ENCODE measurements at regions not wholly inside any gene's neighbourhood (a gene's known extent, or its start where the extent isn't known, plus 50 kb on each side); places are given as distances from the start of the nearest gene placed in this dataset.

DNA sequence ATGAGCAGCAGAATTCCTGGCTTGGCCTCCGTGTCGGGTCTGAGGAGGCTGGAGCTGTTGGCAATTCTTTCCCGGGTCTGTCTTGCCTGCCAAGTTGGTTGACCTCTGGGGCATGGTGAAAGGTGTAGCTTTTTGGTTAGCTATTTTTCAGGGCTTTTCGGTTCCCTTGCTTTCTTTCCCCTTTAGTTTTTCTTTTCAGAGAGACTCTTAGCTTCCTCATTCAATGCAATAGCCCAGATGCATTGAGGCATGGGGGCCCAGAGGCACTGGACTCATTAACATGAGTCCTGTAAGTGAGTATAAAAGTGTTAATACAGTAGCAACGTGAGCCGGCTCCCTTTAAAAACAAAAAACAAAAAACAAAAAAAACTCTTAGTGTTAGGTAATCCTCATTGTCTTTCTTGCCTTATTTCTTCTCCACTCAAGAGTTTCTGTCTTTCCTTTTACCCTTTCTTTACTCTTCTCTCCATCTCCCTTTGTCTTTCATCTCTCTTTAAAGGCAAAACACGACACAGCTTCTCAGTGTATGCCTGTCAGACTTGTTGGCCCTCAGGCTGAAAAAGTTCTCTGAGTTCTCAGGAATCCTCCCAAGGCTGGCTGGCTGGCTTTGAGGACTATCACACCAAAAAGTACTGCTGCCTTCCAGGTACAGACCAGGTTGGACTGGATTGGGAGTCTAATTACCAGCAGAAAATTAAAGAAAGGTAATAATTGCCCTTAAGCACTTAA, 289.9 kb upstream of the TUT7 start:
- TF ChIP-seq, protein P1, sequence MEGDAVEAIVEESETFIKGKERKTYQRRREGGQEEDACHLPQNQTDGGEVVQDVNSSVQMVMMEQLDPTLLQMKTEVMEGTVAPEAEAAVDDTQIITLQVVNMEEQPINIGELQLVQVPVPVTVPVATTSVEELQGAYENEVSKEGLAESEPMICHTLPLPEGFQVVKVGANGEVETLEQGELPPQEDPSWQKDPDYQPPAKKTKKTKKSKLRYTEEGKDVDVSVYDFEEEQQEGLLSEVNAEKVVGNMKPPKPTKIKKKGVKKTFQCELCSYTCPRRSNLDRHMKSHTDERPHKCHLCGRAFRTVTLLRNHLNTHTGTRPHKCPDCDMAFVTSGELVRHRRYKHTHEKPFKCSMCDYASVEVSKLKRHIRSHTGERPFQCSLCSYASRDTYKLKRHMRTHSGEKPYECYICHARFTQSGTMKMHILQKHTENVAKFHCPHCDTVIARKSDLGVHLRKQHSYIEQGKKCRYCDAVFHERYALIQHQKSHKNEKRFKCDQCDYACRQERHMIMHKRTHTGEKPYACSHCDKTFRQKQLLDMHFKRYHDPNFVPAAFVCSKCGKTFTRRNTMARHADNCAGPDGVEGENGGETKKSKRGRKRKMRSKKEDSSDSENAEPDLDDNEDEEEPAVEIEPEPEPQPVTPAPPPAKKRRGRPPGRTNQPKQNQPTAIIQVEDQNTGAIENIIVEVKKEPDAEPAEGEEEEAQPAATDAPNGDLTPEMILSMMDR (IDR thresholded peaks at IDR 0.05; ENCODE audit: low read depth, low read length, poor library complexity, severe bottlenecking), result no peak
- TF ChIP-seq EZH2phosphoT487 (IDR thresholded peaks at IDR 0.05; ENCODE audit: borderline replicate concordance, low read length), result no peak
- H3K27ac ChIP-seq (ENCODE audit: low read depth, low read length), result no peak overlapping the region

GRCh38 chr9:86642721-86643120, 288.5 kb upstream of the TUT7 start:
- Histone ChIP-seq H3F3A (ENCODE audit: control insufficient read depth, insufficient read depth) (no peaks in the 10 kb centered on the region), H3K4me2 (ENCODE audit: low read length) (no peak overlapping the region), H3K79me2 (ENCODE audit: control insufficient read depth, low read length) (no peaks in the 10 kb centered on the region), H3K27ac (ENCODE audit: low read depth, low read length) (no peak overlapping the region), H3K4me1 (ENCODE audit: control insufficient read depth, low read length) (no peaks in the 10 kb centered on the region), H3K4me3 (ENCODE audit: low read length) (no peak overlapping the region), H4K20me1 (ENCODE audit: control insufficient read depth, insufficient read depth, low read depth, low read length) (no peaks in the 10 kb centered on the region), H3K36me3 (ENCODE audit: control insufficient read depth, low read length) (no peaks in the 10 kb centered on the region), H3K9me3 (ENCODE audit: control insufficient read depth, insufficient read depth, low read length) (no peaks in the 10 kb centered on the region), H3K27me3 (ENCODE audit: control insufficient read depth, low read length) (no peaks in the 10 kb centered on the region), H3K9me2 (replicated peaks; ENCODE audit: control insufficient read depth, low read length) (no peaks in the 10 kb centered on the region)
- TF ChIP-seq EZH2phosphoT487 (IDR thresholded peaks at IDR 0.05; ENCODE audit: borderline replicate concordance, low read length), result no peak
- TF ChIP-seq, protein P1 (IDR thresholded peaks at IDR 0.05; ENCODE audit: low read depth, low read length, poor library complexity, severe bottlenecking), result no peak

More for the DNA sequence above, 289.9 kb upstream of the TUT7 start:
- Histone ChIP-seq H3K4me1 (ENCODE audit: control insufficient read depth, low read length) (no peaks in the 10 kb centered on the region), H3K4me2 (ENCODE audit: low read length) (no peak overlapping the region), H3K9me3 (ENCODE audit: control insufficient read depth, insufficient read depth, low read length) (no peaks in the 10 kb centered on the region), H3F3A (ENCODE audit: control insufficient read depth, insufficient read depth) (no peaks in the 10 kb centered on the region), H3K79me2 (ENCODE audit: control insufficient read depth, low read length) (no peaks in the 10 kb centered on the region), H3K9me2 (replicated peaks; ENCODE audit: control insufficient read depth, low read length) (no peaks in the 10 kb centered on the region), H4K20me1 (ENCODE audit: control insufficient read depth, insufficient read depth, low read depth, low read length) (no peaks in the 10 kb centered on the region), H3K27me3 (ENCODE audit: control insufficient read depth, low read length) (no peaks in the 10 kb centered on the region), H3K36me3 (ENCODE audit: control insufficient read depth, low read length) (no peaks in the 10 kb centered on the region), H3K4me3 (ENCODE audit: low read length) (no peak overlapping the region)

DNA sequence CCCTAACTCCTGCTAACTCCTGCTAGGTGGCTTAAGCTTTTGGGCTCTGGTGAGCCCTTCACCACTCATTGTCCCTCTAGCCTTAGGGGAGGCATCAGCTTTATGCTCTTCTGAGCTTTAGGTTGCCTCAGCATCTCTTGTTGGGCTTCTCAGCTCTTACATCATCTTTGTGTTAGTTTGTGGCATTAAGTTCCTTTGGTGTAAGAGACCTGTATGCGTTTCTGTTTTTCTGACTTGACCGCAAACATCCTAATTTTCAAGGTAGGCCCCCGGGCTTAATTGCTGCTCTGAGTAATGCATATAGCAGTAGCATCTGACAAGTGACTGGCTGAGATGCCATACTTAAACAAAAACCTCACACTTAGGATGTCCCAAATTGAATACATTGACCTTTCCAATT, 287.8 kb upstream of the TUT7 start:
- TF ChIP-seq EZH2phosphoT487 (IDR thresholded peaks at IDR 0.05; ENCODE audit: borderline replicate concordance, low read length), result no peak
- TF ChIP-seq, protein P1 (IDR thresholded peaks at IDR 0.05; ENCODE audit: low read depth, low read length, poor library complexity, severe bottlenecking), result no peak
- H3K4me1 ChIP-seq (ENCODE audit: control insufficient read depth, low read length), result no peaks in the 10 kb centered on the region
- H3K9me2 ChIP-seq (replicated peaks; ENCODE audit: control insufficient read depth, low read length), result no peaks in the 10 kb centered on the region
- H4K20me1 ChIP-seq (ENCODE audit: control insufficient read depth, insufficient read depth, low read depth, low read length), result no peaks in the 10 kb centered on the region
- no peaks in the 10 kb centered on the region for H3K9me3 ChIP-seq (ENCODE audit: control insufficient read depth, insufficient read depth, low read length)
- no peak overlapping the region for H3K4me2 ChIP-seq (ENCODE audit: low read length)
- H3K27me3 ChIP-seq (ENCODE audit: control insufficient read depth, low read length), result no peaks in the 10 kb centered on the region
- H3K4me3 ChIP-seq (ENCODE audit: low read length), result no peak overlapping the region
- no peaks in the 10 kb centered on the region for H3K79me2 ChIP-seq (ENCODE audit: control insufficient read depth, low read length)
- no peak overlapping the region for H3K27ac ChIP-seq (ENCODE audit: low read depth, low read length)
- H3F3A ChIP-seq (ENCODE audit: control insufficient read depth, insufficient read depth), result no peaks in the 10 kb centered on the region
- no peaks in the 10 kb centered on the region for H3K36me3 ChIP-seq (ENCODE audit: control insufficient read depth, low read length)

All from DOHH2 (cell line).